ENCODE measurements at regions not wholly inside any gene's neighbourhood (a gene's known extent, or its start where the extent isn't known, plus 50 kb on each side); places are given as distances from the start of the nearest gene placed in this dataset.

DNA sequence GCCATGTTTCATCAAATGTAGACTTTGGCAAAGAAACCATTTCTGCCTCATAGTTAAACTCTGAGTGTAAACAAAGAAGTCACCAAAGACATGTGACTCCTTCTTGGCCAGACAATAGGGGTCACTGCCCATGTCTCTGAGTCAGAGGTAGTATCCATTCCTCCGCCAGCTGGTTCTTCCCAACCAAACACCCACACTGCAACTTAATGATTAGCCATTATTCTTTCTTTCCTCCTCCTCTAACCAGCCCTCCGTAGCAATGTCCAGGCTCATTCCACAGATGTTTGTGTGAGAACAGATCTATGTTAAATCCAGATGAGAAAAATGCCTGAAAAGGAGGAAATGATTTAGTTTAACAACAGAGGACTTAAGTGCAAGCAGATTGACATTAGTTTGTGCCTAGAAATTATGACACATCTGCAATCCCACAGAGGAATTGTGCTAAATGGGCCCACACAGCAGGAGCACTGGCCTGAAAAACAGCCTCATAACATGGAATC is 127.9 kb upstream of the SH3BP4 start (continued):
- TF ChIP-seq, protein P1, sequence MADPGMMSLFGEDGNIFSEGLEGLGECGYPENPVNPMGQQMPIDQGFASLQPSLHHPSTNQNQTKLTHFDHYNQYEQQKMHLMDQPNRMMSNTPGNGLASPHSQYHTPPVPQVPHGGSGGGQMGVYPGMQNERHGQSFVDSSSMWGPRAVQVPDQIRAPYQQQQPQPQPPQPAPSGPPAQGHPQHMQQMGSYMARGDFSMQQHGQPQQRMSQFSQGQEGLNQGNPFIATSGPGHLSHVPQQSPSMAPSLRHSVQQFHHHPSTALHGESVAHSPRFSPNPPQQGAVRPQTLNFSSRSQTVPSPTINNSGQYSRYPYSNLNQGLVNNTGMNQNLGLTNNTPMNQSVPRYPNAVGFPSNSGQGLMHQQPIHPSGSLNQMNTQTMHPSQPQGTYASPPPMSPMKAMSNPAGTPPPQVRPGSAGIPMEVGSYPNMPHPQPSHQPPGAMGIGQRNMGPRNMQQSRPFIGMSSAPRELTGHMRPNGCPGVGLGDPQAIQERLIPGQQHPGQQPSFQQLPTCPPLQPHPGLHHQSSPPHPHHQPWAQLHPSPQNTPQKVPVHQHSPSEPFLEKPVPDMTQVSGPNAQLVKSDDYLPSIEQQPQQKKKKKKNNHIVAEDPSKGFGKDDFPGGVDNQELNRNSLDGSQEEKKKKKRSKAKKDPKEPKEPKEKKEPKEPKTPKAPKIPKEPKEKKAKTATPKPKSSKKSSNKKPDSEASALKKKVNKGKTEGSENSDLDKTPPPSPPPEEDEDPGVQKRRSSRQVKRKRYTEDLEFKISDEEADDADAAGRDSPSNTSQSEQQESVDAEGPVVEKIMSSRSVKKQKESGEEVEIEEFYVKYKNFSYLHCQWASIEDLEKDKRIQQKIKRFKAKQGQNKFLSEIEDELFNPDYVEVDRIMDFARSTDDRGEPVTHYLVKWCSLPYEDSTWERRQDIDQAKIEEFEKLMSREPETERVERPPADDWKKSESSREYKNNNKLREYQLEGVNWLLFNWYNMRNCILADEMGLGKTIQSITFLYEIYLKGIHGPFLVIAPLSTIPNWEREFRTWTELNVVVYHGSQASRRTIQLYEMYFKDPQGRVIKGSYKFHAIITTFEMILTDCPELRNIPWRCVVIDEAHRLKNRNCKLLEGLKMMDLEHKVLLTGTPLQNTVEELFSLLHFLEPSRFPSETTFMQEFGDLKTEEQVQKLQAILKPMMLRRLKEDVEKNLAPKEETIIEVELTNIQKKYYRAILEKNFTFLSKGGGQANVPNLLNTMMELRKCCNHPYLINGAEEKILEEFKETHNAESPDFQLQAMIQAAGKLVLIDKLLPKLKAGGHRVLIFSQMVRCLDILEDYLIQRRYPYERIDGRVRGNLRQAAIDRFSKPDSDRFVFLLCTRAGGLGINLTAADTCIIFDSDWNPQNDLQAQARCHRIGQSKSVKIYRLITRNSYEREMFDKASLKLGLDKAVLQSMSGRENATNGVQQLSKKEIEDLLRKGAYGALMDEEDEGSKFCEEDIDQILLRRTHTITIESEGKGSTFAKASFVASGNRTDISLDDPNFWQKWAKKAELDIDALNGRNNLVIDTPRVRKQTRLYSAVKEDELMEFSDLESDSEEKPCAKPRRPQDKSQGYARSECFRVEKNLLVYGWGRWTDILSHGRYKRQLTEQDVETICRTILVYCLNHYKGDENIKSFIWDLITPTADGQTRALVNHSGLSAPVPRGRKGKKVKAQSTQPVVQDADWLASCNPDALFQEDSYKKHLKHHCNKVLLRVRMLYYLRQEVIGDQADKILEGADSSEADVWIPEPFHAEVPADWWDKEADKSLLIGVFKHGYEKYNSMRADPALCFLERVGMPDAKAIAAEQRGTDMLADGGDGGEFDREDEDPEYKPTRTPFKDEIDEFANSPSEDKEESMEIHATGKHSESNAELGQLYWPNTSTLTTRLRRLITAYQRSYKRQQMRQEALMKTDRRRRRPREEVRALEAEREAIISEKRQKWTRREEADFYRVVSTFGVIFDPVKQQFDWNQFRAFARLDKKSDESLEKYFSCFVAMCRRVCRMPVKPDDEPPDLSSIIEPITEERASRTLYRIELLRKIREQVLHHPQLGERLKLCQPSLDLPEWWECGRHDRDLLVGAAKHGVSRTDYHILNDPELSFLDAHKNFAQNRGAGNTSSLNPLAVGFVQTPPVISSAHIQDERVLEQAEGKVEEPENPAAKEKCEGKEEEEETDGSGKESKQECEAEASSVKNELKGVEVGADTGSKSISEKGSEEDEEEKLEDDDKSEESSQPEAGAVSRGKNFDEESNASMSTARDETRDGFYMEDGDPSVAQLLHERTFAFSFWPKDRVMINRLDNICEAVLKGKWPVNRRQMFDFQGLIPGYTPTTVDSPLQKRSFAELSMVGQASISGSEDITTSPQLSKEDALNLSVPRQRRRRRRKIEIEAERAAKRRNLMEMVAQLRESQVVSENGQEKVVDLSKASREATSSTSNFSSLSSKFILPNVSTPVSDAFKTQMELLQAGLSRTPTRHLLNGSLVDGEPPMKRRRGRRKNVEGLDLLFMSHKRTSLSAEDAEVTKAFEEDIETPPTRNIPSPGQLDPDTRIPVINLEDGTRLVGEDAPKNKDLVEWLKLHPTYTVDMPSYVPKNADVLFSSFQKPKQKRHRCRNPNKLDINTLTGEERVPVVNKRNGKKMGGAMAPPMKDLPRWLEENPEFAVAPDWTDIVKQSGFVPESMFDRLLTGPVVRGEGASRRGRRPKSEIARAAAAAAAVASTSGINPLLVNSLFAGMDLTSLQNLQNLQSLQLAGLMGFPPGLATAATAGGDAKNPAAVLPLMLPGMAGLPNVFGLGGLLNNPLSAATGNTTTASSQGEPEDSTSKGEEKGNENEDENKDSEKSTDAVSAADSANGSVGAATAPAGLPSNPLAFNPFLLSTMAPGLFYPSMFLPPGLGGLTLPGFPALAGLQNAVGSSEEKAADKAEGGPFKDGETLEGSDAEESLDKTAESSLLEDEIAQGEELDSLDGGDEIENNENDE (IDR thresholded peaks at IDR 0.05; ENCODE audit: insufficient replicate concordance, low read length), result no peak
